ENCODE measurements at regions not wholly inside any gene's neighbourhood (a gene's known extent, or its start where the extent isn't known, plus 50 kb on each side); places are given as distances from the start of the nearest gene placed in this dataset.

- TF ChIP-seq TAF1 (IDR thresholded peaks at IDR 0.05; ENCODE audit: low read depth, low read length): no peak
- no peak for TF ChIP-seq POLR2AphosphoS5 (IDR thresholded peaks at IDR 0.05; ENCODE audit: low read depth, low read length)
- TF ChIP-seq POLR2A (IDR thresholded peaks at IDR 0.05; ENCODE audit: low read depth, low read length): no peak
- no peak for TF ChIP-seq PAX5 (IDR thresholded peaks at IDR 0.05; ENCODE audit: insufficient read depth, low read length, severe bottlenecking)
- no peak for TF ChIP-seq SPI1 (IDR thresholded peaks at IDR 0.05; ENCODE audit: low read depth, low read length)
These were observed 74.1 kb upstream of the PREP start for GRCh38 chr6:105476978-105477377.

Data from GM12891 (cell line).